RPMI7951 (cell line): ENCODE measurements at regions not wholly inside any gene's neighbourhood (a gene's known extent, or its start where the extent isn't known, plus 50 kb on each side); places are given as distances from the start of the nearest gene placed in this dataset.

ENCODE experiments used
- DNase-seq: peaks from one replicate; pipeline ENCODE4 v3.0.0-alpha.2; 2012; ENCODE audit warnings: low read depth

- no peak for DNase-seq
These were observed 434.7 kb downstream of the TNS3 start for GRCh38 chr7:47147213-47147631.

GRCh38 chr7:47145982-47146381 lies 435.9 kb downstream of the TNS3 start:
- no peak for DNase-seq

DNA sequence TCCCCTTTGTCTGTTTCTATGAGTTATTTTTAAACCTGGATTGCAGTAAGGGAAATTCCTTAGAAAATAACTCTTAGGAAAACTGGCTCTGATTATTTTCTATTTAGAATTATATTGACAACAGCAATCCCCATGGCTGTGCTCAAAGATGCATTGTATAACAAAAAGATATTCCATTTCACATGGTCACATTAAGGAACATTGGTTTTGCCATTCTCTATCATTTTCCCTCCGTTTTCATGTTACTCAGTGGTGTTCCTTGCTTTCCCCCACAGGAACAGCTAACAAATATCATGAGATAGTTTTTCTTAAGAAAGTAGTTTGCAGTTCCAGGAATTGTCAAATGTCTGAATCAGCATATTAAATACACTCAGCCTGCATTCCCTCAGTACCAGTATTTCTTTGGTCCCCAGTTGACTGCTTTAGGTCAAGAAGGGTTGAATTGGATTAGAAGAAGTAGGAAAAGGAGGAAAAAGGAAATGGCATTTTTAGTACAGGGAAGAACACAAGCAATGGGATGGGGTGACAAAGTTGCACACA lies 436.7 kb downstream of the TNS3 start:
- DNase-seq, result no peak

DNA sequence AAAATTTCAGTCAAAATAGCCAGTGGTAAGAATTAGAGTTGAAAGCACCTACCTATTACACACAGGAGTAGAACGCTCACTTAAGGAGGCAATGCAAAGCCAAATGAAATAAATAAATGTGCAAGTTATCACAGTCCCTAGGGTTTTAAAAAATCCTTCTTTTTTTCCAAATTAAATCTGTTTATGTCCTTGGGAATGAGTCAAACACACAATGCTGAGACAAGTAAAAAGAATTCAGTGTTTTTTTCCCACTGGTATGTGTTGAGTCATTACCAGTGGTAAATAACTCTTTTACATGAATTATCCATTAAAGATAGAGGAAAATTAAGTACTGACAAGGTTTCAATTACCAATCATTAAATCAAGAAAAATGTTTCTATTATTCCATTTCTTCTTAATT lies 438.6 kb downstream of the TNS3 start:
- peak; percentile 19 for DNase-seq

- no peak for DNase-seq
These were observed 439.1 kb downstream of the TNS3 start for GRCh38 chr7:47142867-47143175.

GRCh38 chr7:47142169-47142866 lies 439.6 kb downstream of the TNS3 start:
- DNase-seq, result no peak

GRCh38 chr7:47132471-47132870 lies 449.4 kb downstream of the TNS3 start:
- DNase-seq, result peak; percentile 41

- DNase-seq, result no peak
These were observed 453.2 kb downstream of the TNS3 start for GRCh38 chr7:47128700-47129099.

DNA sequence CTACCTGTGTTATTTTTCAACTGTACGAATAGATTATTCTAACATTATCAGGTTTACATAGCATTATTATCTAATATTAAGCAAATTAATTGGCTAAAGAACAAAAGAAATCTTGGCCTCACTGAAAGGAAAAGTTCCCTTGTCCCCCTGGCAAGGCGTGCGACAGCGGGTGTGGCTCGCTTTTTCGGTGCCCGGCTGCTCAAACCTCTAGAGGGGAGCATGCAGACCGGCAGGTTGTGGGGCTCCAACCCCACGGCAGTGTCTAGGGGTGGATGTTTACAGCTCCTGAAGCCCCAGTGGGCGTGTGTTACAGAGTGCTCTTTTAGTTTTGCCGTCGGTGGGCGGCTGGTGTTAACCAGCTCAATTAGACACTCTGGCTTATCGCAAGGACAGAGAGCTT lies 456.4 kb downstream of the TNS3 start:
- DNase-seq, result no peak

GRCh38 chr7:47119261-47119865 lies 462.5 kb downstream of the TNS3 start:
- no peak for DNase-seq

- no peak for DNase-seq
These were observed 477.7 kb downstream of the TNS3 start for GRCh38 chr7:47104206-47104549.

GRCh38 chr7:47103498-47104205 lies 478.3 kb downstream of the TNS3 start:
- DNase-seq, result no peak

- no peak for DNase-seq
These were observed 479.5 kb downstream of the TNS3 start for GRCh38 chr7:47102331-47102841.

DNA sequence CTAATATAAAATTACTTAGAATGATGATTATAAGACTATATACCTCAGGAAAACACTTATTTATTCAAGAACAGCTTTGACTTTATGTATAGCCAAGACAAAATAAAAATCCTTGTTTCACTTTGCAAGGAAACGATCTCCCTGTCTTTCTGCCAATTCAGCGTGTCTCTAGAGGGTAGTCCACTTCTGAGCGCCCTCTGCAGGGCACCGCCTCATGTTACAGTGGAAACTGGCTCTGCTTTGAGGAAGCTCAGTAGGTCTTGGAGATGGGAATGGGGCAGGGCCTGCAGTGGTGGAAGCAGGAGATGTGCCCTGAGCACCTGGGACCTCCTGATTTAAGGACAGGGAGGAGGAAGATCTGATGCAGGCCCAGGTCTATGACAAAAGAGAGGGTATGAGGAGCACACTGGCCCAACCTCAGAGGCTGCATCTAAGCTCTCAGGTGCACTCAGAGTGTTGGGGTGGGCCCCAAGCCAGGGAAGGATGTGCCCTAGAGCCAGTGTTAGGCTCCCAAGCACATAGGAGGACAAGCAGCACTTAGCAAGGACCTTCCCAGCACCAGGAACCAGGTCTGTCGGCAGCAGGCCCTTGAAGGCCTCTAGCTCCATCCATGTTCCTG lies 481.0 kb downstream of the TNS3 start:
- peak; percentile 69 for DNase-seq

GRCh38 chr7:47100148-47100816 lies 481.6 kb downstream of the TNS3 start:
- DNase-seq, result no peak

DNA sequence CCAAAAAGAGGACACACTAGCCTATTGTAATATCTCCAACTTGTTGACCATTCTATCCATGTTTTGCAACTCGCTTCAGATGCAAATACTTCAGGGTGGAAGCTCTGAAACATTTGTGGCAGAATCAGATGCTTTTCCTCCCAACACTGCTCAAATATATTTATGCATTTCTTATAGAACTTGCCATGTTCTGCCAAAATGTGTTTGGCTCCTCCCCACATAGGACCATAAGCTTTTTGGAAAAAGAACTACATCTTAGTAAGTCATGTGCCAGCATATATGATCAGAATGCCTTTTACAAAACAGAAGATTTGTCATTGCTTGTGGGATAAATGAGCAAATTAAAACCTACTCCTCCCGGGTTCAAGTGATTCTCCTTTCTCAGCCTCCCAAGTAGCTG lies 484.5 kb downstream of the TNS3 start:
- no peak for DNase-seq

DNA sequence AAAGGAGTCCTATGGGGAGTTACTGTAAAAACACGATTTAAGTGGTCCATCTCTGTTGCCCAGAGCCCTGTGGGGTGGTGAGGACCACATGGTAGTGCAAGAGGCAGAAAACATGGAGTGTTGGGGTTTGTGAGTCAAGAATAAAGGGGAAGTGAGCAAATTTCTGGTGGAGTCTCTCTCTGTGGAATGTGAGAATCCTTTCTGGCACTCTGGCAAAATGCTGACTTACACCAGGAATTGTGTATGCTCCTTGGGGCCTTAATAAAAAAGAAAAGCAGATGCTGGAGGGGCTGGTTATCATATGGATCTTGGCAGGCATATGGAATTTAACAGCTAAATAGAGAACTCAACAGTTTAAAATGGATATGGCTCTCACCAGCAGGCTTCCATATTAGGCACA lies 486.0 kb downstream of the TNS3 start:
- DNase-seq, result no peak

- DNase-seq, result no peak
These were observed 487.4 kb downstream of the TNS3 start for GRCh38 chr7:47094462-47094861.

DNA sequence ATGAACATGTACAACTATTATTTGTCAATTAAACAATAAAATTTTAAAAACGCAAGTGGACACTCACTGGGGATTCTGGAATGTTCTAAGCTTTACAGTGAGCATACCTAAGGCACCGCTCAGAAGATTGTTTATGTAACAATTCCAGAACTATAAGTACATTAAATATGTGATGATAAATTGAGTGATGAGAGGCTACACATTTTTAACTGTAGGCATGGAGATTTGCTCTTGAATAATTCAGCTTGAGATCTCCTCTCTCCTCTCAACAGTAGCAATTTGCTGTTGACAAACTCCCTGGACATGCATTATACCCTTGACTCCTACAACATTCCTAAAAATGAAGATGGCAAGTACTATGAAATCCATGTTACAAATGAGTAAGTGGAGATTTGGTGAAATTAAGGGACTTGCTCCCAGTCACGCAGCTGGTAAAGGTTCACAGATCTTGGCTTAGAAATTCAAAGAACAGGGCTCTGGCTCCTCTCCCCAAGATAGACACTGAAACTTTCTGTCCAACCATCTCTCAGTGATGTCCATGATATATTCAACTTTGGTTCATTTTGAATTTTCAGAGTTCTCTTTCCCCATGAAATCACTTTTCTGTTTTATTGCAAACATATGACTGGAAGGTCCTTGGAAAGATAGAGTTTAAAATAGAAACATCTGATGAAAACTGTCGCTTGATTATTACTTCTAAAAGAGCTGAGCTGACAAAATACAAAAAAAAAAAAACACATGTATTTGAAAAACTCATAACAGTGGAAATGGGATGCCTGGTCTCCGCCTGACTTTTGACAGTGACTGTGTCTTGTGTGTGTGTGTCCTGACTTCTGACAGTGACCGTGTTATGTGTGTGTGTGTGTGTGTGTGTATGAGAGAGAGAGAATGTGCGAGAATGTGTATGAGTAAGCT lies 488.3 kb downstream of the TNS3 start:
- no peak for DNase-seq

- no peak for DNase-seq
These were observed 489.6 kb downstream of the TNS3 start for GRCh38 chr7:47092336-47092735.

DNA sequence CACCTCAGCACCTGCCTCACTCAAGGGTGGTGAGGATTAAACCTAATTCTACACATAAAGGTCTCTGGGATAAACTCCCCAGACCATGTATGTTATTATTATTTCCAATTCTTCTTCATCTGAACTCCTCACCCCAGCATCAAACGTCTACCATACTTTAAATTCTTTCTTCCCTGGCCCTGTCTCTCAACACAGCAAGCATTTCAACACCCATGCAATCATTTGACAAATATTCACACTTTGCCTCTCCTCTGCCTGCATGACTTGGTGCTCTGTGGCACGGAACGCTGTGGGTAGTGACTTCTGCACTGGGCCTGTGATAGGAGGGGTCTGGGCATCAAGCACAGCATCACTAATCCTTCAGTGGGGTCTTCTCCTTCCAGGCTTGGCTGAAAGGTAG lies 490.8 kb downstream of the TNS3 start:
- DNase-seq, result no peak
